ENCODE measurements at regions not wholly inside any gene's neighbourhood (a gene's known extent, or its start where the extent isn't known, plus 50 kb on each side); places are given as distances from the start of the nearest gene placed in this dataset.
"Not testable (repeated sequence)": the region's sequence is repeated elsewhere in the genome, so short reads cannot be mapped to it uniquely, and the experiment has no call there.

- DNase-seq, result peak; percentile 7
These were observed 431.8 kb downstream of the RPS24 start for GRCh38 chr10:78465431-78465830.

GRCh38 chr10:78467496-78468106, 433.9 kb downstream of the RPS24 start:
- peak; percentile 40 for DNase-seq

GRCh38 chr10:78468731-78469130, 435.1 kb downstream of the RPS24 start:
- DNase-seq, result not testable (repeated sequence)

- peak; percentile 48 for DNase-seq
These were observed 436.8 kb downstream of the RPS24 start for GRCh38 chr10:78470267-78471103.

- no peak for DNase-seq
These were observed 437.7 kb downstream of the RPS24 start for GRCh38 chr10:78471326-78471722.

- no peak for DNase-seq
These were observed 438.3 kb downstream of the RPS24 start for GRCh38 chr10:78471723-78472550.

GRCh38 chr10:78472551-78472890, 438.9 kb downstream of the RPS24 start:
- peak; percentile 8 for DNase-seq

GRCh38 chr10:78473006-78473405, 439.3 kb downstream of the RPS24 start:
- DNase-seq, result peak; percentile 25

- peak; percentile 61 for DNase-seq
These were observed 441.1 kb downstream of the RPS24 start for GRCh38 chr10:78474743-78475142.

- no peak for DNase-seq
These were observed 441.8 kb downstream of the RPS24 start for GRCh38 chr10:78475437-78475836.

GRCh38 chr10:78476156-78476555, 442.5 kb downstream of the RPS24 start:
- DNase-seq, result no peak

- no peak for DNase-seq
These were observed 443.2 kb downstream of the RPS24 start for GRCh38 chr10:78476844-78477243.

- DNase-seq, result no peak
These were observed 445.3 kb downstream of the RPS24 start for GRCh38 chr10:78478919-78479318.

- DNase-seq, result no peak
These were observed 445.8 kb downstream of the RPS24 start for GRCh38 chr10:78479467-78479866.

- DNase-seq, result no peak
These were observed 448.2 kb downstream of the RPS24 start for GRCh38 chr10:78481842-78482241.

- DNase-seq, result peak; percentile 23
These were observed 450.0 kb downstream of the RPS24 start for GRCh38 chr10:78483641-78484040.

- no peak for DNase-seq
These were observed 455.4 kb downstream of the RPS24 start for GRCh38 chr10:78489034-78489433.

GRCh38 chr10:78491812-78492211, 458.1 kb downstream of the RPS24 start:
- no peak for DNase-seq

GRCh38 chr10:78492424-78492823, 458.8 kb downstream of the RPS24 start:
- no peak for DNase-seq

GRCh38 chr10:78494179-78494578, 460.5 kb downstream of the RPS24 start:
- no peak for DNase-seq

- no peak for DNase-seq
These were observed 468.7 kb downstream of the RPS24 start for GRCh38 chr10:78502210-78502936.

GRCh38 chr10:78504181-78504580, 470.5 kb downstream of the RPS24 start:
- DNase-seq, result peak; percentile 85

- no peak for DNase-seq
These were observed 472.0 kb downstream of the RPS24 start for GRCh38 chr10:78505657-78506056.
